Colon (tissue), 2 donors: ENCODE measurements at regions not wholly inside any gene's neighbourhood (a gene's known extent, or its start where the extent isn't known, plus 50 kb on each side); places are given as distances from the start of the nearest gene placed in this dataset.
"Not testable (repeated sequence)": the region's sequence is repeated elsewhere in the genome, so short reads cannot be mapped to it uniquely, and the experiment has no call there.

Source experiments
- FAIRE-seq: peaks from 2 replicates; lab custom pipeline; 2012; peaks lifted over from hg19 to GRCh38; lab: Jason Lieb, UNC
- donor health status: control.
- donor health status: control.

- FAIRE-seq = no peak
Observed at GRCh38 chr12:77274926-77275325, 209.6 kb upstream of the E2F7 start.

- FAIRE-seq = no peak
Observed at GRCh38 chr12:77273898-77274297, 208.5 kb upstream of the E2F7 start.

DNA sequence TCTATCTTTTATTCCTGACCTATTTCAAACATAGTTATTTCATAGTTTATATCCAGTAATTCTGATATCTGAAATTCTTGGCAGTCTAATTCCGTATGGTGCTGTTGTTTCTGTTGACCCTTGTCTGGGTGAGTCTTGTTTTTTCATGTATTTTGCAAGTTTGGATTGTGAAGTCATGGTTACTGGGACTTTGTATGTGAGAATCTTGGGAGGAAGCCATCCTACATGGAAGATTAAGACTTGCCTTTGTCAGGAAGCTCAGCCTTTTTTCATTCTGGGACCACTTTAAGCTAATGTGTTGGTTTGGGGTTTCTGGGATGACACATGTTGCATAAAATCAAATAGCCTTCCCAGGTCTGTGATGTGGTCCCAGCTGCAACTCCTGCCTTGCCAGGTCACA is 191.6 kb upstream of the E2F7 start:
- FAIRE-seq = no peak

DNA sequence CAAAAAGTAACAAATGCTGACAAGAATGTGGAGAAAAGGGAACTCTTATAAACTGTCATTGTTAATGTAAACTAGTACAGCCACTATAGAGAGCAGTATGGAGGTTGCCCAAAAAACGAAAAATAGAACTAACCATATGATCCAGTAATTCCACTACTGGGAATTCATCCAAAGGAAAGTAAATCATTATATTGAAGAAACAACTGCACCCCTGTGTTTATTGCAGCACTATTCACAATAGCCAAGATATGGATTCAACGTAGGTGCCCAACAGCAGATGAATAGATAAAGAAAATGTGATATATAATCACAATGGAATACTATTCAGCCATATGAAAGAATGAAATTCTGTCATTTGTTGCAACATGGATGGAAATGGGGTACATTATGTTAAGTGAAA is 188.0 kb upstream of the E2F7 start:
- FAIRE-seq = no peak

GRCh38 chr12:77251799-77252198 is 186.4 kb upstream of the E2F7 start:
- no peak for FAIRE-seq

- FAIRE-seq = no peak
Observed at GRCh38 chr12:77249892-77250291, 184.5 kb upstream of the E2F7 start.

DNA sequence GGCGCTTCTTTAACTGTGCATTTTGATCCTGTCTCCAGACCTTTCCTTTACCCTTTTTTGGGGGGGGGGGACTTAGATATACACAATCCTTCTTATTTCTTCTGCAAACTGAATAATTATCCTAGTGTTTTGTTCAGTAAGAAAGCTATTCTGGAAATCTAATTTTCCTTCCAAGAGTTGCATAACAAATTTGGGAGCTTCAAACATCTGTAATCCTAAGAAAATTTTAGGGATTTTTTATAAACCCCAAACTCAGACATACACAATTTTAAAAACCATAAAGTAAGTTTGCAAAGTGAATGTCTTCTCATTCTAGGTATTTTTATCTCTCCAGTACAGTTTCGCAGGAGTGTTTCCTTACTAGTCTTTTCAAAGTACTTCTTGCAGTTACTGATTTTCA is 182.7 kb upstream of the E2F7 start:
- no peak for FAIRE-seq

DNA sequence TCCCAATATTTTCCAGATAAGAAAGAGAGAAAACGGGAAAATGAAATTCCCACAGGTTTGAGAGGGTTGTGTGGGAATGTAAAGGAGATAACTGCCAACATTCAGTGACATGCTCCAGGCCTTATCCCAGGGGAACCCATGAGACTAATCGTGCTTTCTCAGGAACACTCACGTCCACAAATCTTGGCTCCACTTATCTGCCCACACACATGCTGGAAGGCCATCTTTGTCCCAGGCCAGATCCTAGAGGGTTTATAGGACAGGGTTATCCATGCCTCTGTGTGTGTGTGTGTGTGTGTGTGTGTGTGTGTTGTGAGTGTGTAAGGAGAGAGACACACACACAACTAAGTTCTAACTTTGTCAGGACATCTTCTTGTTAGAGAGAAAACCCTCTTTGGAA is 182.2 kb upstream of the E2F7 start:
- no peak for FAIRE-seq

DNA sequence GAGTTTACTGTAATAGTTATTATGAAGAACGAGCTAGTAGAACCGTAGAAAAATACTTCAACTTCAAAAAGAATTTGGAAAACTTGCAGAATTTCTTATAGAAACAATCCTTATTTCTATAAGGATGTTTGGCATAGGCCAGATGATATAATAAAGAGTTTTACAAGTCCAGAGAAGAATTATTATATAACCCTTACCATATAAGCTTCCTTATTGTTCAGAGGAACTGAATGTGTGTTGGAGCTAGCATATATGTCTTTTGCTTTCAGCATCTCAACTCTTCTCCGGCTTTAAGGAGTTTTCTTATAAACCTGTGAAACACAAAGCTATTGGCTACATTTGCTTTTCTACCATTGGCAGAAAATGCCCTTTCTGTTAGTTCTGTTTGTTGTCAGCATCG is 178.0 kb upstream of the E2F7 start:
- FAIRE-seq = peak; percentile 55

- FAIRE-seq = no peak
Observed at GRCh38 chr12:77239617-77240016, 174.2 kb upstream of the E2F7 start.

DNA sequence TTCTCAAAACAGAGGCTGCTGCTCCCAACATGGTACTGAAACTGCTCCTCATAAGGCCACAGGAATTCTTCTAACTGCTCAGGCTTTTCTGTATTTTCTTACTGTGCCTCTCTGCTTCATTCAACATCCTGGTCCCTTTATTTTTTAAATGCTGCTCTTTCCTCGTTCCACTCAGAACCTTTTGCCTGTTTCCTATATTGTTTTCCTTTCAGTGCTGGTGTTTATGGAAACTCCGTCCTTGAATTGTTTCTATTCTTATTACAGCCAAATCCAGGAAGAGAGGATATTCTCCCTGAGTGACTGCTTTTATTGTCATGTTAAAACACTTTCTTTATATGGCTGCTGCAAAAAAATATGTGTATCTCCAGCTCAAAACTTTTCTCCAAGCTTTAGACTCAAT is 173.0 kb upstream of the E2F7 start:
- FAIRE-seq = no peak

DNA sequence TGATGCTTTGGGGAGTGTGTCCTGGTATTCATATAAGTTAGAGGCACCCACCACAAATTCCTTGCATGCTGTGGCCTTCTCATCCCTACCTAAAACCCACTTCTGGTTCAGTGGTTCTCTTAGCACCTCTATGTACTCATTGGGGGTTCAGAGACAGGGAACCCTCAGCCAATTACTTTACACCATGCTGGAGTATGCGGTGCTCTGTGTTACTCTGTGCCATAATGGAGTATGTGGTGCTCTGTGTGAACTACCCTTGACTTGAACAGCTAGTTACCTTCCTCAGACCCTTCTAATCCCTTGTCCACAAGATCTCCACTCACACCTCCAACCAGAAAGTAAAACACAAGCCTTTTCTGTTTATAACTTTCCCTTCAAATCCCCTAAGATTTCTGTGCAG is 172.5 kb upstream of the E2F7 start:
- no peak for FAIRE-seq

DNA sequence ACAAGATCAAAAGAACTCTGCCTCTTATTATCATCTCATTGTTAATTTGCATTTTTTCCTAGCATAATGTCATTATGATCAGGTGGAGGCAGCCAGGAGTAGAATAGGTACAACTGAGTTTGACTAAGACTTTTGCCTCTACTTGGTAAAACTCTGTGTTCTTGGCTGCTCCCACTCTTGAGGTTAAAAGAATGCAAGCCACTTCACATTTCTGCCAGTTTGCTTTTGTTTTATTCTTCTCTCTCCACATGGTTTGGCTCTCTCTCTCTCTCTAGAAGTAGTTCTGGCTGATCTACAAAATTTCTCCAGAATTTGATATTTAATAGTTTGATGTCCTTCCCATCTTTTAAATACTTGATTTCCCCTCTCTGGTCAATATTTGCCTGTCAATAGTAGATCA is 170.7 kb upstream of the E2F7 start:
- FAIRE-seq = no peak

- FAIRE-seq = no peak
Observed at GRCh38 chr12:77232045-77232444, 166.7 kb upstream of the E2F7 start.

GRCh38 chr12:77231501-77231918 is 166.1 kb upstream of the E2F7 start:
- FAIRE-seq = no peak

GRCh38 chr12:77229640-77230442 is 164.5 kb upstream of the E2F7 start:
- no peak for FAIRE-seq

- FAIRE-seq = no peak
Observed at GRCh38 chr12:77228376-77228775, 163.0 kb upstream of the E2F7 start.

DNA sequence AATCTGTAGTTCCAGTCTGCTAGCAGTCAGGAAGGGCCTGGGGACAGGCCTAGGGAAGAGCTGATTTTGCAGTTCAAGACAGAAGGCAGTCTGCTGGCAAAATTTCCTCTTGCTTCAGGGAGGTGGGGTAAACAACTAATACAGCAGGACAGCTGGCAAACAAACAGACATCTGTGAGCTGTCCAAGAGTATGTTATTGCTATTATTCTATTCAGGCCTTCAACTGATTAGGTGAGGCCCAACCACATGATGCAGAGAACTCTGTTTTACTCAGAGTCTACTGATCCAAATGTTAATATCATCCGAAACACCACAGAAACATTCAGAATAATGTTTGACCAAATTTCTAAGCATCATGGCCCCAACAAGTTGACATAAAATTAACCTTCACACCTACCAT is 161.0 kb upstream of the E2F7 start:
- no peak for FAIRE-seq

DNA sequence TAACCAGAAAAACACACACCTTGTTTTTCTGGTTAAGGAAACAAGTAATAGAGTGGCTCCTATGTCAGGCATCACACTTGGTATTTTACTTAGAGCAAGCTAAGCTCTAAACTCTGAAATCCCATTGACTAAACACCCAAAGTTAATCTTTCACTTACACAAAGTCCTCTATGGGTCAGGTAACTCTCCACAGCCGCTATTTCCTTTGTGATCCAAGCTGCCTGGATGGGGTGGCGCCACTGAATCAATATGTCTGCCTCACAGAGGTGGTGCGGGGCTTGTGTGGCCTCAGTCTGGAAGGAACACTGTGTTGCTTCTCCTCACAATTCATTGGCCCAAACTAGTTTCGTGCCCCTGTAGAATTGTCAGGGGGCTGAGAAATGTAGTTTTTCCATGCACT is 160.0 kb upstream of the E2F7 start:
- FAIRE-seq = no peak

DNA sequence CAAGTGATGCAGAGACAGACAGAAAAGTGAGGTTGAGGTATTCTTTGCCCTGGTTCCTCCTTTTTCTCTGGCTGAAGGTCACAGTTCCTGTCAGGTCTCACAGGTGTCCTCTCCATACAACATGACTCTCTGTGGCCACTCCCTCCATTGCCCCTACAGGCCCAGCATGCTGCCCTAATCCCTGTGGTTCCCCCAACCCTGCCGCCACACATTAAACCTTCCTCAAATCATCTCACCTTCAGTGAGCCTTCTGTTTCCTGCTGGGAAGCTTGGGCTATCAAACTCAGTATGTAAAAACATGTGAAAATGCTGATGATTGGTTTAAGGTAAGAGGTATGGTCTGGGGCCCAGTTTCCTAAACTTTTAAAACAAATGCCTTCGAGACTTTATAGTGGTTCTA is 159.0 kb upstream of the E2F7 start:
- FAIRE-seq = no peak

DNA sequence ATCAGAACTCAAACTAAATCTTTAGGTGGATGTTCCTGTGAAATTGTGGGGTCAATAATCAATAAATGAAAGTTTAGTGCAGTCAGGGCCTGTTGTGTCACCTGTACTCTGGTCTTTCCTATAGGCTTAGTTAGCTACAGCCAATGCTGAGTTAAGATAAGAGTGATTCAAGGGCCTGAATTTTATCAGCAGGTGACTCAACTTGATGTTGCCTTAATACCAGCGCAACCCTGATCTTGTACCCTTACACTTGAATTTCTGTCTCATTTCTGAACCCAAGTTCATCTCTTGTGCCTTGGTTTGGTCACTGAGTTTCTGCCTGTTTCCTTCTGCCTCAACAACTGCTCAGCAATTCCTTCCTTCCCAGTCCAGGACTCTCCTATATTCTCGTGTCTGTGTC is 157.0 kb upstream of the E2F7 start:
- no peak for FAIRE-seq

- FAIRE-seq = no peak
Observed at GRCh38 chr12:77220586-77220985, 155.2 kb upstream of the E2F7 start.

DNA sequence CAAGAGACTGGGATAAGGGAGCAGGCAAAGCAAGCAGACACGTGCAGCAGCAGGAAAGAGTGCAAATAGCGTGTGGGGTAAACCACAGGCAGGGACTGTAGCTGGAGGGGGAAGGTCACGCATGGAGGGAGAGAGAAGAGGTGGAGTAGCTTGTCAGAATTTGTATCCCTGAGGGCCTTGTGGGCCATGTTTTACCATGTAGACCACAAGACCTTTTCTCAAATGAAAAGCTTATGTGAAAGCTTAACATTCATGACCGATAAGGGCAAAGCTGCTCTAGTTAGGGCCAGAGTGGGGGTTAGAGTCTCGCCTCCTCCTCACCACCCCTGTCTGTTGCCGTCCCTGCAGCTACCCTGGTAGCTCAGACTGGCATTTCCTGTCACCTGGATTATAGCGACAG is 152.9 kb upstream of the E2F7 start:
- no peak for FAIRE-seq

DNA sequence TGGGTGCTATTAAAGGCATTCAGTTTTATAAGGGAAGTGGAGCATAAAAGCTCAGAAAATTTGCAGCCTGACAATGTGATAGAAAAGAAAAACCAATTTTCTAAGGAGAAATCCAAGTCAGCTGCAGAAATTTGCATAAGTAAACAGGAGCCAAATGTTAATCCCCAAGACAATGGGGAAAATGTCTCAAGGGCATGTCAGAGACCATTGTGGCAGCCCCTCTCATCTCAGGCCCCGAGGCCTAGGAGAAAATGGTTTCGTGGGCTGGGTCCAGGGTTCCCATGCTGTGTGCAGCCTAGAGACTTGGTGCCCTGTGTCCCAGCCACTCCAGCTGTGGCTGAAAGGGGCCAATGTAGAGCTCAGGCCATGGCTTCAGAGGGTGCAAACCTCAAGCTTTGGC is 150.8 kb upstream of the E2F7 start:
- not testable (repeated sequence) for FAIRE-seq

DNA sequence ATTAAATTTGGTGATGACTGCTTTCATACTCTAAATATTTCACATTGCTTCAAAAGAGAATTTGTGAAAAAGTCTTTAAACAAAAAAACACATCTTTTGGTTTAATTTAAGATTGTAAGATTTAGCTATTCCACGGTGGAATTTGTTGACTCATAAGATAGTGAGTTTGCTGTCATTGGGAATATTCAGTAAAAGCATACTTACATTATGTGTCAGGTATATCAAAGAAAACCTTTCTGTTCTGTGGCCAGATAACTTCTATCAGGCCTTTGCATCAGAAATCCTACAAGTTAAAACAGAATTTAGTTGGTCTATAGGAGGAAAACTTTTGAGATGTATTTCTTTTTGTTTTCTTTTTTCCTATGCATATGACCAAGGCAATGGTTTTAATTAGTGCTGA is 148.8 kb upstream of the E2F7 start:
- peak; percentile 45 for FAIRE-seq
